Esophagus squamous epithelium (tissue), 5 donors: ENCODE measurements at regions not wholly inside any gene's neighbourhood (a gene's known extent, or its start where the extent isn't known, plus 50 kb on each side); places are given as distances from the start of the nearest gene placed in this dataset.

ENCODE experiments used
- DNase-seq: peaks from one replicate; lab custom pipeline; 2025; lab: John Stamatoyannopoulos, UW
- H3K27ac ChIP-seq, 4 donors: fragments of 200-600 bp; sonication (generic); one replicate each; pipeline ENCODE4 v1.5.1; 2016 to 2019; ENCODE audit warnings: mild to moderate bottlenecking in 1 of 4
- H3K27me3 ChIP-seq, 4 donors: fragments of 200-600 bp; sonication (generic); 1 replicate in 3 of 4; 2 replicates in 1 of 4; pipeline versions ENCODE4 v1.5.1 to v1.6.0; 2017 to 2021; ENCODE audit warnings: antibody characterized with exemption in 1 of 4
- H3K36me3 ChIP-seq, 3 donors: fragments of 200-600 bp; sonication (generic); one replicate each; pipeline ENCODE4 v1.5.1; 2016 to 2019
- H3K4me1 ChIP-seq, 3 donors: fragments of 200-600 bp; sonication (generic); one replicate each; pipeline ENCODE4 v1.5.1; 2017 to 2019
- H3K4me3 ChIP-seq, 4 donors: fragments of 200-600 bp; sonication (generic); 1 replicate in 3 of 4; 2 replicates in 1 of 4; pipeline ENCODE4 v1.5.1; 2016 to 2019; ENCODE audit warnings: mild to moderate bottlenecking in 2 of 4, moderate library complexity in 1 of 4
- H3K9me3 ChIP-seq, 3 donors: fragments of 200-600 bp; sonication (generic); one replicate each; pipeline ENCODE4 v1.5.1; 2016 to 2019
- CTCF ChIP-seq, 6 experiments: fragments of 450-650 bp in 4 of 6; fragments of 200-600 bp in 2 of 6; sonication (generic) in 2 of 6; IDR thresholded peaks; one replicate each; pipeline ENCODE4 v1.5.1; 2016 to 2019; ENCODE audit warnings: antibody characterized with exemption in 6 of 6, mild to moderate bottlenecking in 4 of 6, moderate library complexity in 4 of 6
- POLR2A ChIP-seq, 4 donors: fragments of 450-650 bp; IDR thresholded peaks; one replicate each; pipeline ENCODE4 v1.6.1; 2017; ENCODE audit warnings: antibody characterized with exemption in 4 of 4, mild to moderate bottlenecking in 4 of 4, moderate library complexity in 3 of 4
- WGBS, 2 donors: methylation state at CpG; one replicate each; pipeline ENCODE4 v1.1.5; 2018; 5-methylcytosine and 5-hydroxymethylcytosine counted together
- intact Hi-C: fragments of 100-400 bp; cut with DNase I; formaldehyde crosslinking; loops from one replicate; pipeline ENCODE4 v1.15.0; 2022
- donor health status: DM: yes; HTN: yes; CAD: no.

- intact Hi-C loops, result no loop called here
Observed at GRCh38 chr3:193095366-193095765, 145.7 kb upstream of the PLAAT1 start.

DNA sequence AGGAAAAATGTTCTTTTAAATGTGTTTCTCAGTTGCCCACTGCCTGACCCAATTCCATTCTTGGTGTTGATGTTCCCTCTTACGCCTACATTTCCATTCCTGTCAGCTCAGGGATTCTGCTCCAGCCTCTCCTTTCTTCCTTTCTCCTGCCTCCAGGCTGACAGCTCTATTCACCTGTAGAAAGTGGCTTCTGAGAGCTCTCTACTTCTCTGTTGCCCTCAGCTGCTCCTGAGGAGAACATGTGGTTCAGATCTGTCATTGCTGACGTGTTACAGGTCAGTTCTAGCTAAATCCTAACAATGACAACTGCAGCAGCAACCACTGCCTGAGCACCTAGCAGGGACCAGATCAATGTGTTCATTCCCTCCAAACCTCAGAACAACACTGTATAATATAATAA, 144.9 kb upstream of the PLAAT1 start:
- Histone ChIP-seq H3K27me3 (no peaks in the 10 kb centered on the region), H3K27ac (no peak overlapping the region), H3K4me3 (no peak overlapping the region), H3K9me3 (peaks cover 0 to 3% (median 1%) of the 10 kb centered on the region in 3 donors), H3K36me3 (no peaks in the 10 kb centered on the region), H3K4me1 (no peaks in the 10 kb centered on the region)
- 59 to 71% methylated on average over 2 of the region's 2 CpGs for WGBS, 2 donors
- TF ChIP-seq POLR2A (IDR thresholded peaks at IDR 0.05) (no peak), CTCF (IDR thresholded peaks at IDR 0.05) (no peak)
- no peak for DNase-seq
- intact Hi-C loops, result no loop called here

More at GRCh38 chr3:193095366-193095765, 145.7 kb upstream of the PLAAT1 start:
- no peak for DNase-seq
- Histone ChIP-seq H3K9me3 (no peaks in the 10 kb centered on the region), H3K4me3 (no peak overlapping the region), H3K27ac (no peak overlapping the region), H3K4me1 (no peaks in the 10 kb centered on the region), H3K36me3 (no peaks in the 10 kb centered on the region), H3K27me3 (no peaks in the 10 kb centered on the region)
- WGBS, 2 donors, result 82 to 90% methylated on average over 2 to 3 of the region's 4 CpGs
- TF ChIP-seq POLR2A (IDR thresholded peaks at IDR 0.05), result no peak
- TF ChIP-seq CTCF (IDR thresholded peaks at IDR 0.05), result no peak

DNA sequence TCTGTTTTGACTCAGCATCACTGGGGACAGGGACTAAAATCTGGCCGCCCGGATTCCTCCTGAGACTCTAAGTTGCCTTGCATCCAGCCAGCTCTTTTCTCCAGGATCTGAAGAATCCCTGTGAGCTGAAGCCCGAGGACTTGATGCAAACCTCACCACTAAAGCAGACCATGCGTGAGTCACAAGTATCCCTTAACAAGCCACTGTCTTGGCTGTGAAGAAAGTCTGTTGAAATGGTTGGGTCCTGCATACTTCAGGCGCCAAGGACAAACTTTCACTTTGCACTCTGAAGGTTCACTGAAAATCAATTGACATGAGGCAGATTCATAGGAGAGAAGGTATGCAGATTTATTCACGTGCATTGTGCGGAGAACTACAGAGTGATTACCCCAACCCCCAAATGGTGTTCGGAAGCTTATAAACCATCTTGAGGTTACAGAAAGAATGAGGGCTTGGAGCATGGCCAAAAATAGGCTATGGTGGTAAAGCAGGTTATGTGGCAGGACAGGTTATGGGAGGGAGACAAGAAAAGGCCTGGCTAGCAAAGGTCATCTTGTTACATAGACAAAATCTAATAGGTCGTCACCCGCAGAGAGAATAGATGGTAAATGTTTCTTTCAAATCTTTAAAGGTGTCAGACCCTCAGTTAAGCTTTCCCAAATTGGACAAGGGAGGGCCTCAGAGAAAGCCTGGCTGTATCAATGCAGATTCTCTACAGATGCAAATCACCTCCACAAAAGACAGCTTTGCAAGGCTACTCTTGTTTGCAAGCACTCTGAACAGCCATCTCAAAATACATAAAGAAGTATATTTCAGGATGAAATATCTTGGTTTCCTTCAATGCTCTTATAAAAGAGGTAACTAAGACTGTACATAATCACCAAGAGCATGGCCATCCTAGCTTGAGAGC, 126.3 kb upstream of the PLAAT1 start:
- no peak for DNase-seq
- H3K9me3 ChIP-seq, result no peaks in the 10 kb centered on the region
- intact Hi-C loops, result no loop called here
- TF ChIP-seq POLR2A (IDR thresholded peaks at IDR 0.05) (no peak), CTCF (IDR thresholded peaks at IDR 0.05) (no peak)
- H3K27me3 ChIP-seq, result peaks cover 0 to 2% (median 0%) of the 10 kb centered on the region in 4 donors
- H3K4me1 ChIP-seq, result no peaks in the 10 kb centered on the region
- 78 to 87% methylated on average over 9 to 10 of the region's 10 CpGs for WGBS, 2 donors
- no peak overlapping the region for H3K27ac ChIP-seq
- no peak overlapping the region for H3K4me3 ChIP-seq
- H3K36me3 ChIP-seq, result no peaks in the 10 kb centered on the region

DNA sequence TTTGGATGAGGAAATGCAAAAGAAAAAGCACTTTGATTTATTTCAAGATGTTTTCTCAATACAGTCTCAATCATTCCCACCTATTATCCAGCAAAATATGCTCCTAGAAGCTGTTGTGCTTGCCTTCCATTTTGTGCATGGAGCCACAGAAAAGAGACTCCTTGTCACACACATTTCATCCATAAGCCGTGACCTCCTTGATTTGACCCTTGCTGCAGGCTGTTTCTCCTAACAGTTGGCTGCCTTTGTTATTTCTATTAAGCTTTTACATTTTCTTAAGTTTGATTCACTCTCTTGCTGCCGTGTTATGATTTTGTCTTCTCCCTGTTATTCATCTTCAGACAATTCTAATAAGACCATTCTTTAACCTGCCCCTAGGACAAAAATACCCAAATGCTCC, 124.2 kb upstream of the PLAAT1 start:
- Histone ChIP-seq H3K36me3 (no peaks in the 10 kb centered on the region), H3K27ac (no peak overlapping the region), H3K4me1 (no peaks in the 10 kb centered on the region), H3K9me3 (no peaks in the 10 kb centered on the region), H3K27me3 (peaks cover 0 to 9% (median 0%) of the 10 kb centered on the region in 4 donors), H3K4me3 (no peak overlapping the region)
- TF ChIP-seq POLR2A (IDR thresholded peaks at IDR 0.05) (no peak), CTCF (IDR thresholded peaks at IDR 0.05) (no peak)
- intact Hi-C loops, result no loop called here
- DNase-seq, result no peak
- WGBS, 2 donors, result 73 to 76% methylated on average over 2 of the region's 2 CpGs

DNA sequence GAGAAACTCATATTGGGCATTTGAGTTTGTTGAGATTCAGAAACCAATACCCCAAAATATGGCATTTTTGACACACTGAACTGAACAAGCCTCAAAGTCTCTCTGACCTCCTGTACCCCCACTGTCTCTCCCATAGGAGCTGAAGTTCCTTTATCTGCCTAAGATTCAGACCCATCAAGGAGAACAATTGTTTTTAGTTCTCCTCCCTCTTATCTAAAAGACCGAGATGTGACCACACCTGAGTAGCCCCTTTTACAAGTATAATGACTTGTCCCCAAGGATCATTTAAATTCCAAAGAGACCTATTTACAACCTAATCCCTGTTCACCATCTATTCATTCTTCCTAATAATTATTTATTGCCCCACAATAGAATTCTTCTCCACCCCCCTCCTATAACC, 122.1 kb upstream of the PLAAT1 start:
- Histone ChIP-seq H3K4me1 (no peaks in the 10 kb centered on the region), H3K9me3 (no peaks in the 10 kb centered on the region), H3K27me3 (peaks cover 0 to 19% (median 0%) of the 10 kb centered on the region in 4 donors), H3K4me3 (no peak overlapping the region), H3K27ac (no peak overlapping the region), H3K36me3 (no peaks in the 10 kb centered on the region)
- intact Hi-C loops, result no loop called here
- TF ChIP-seq POLR2A (IDR thresholded peaks at IDR 0.05), result no peak
- TF ChIP-seq CTCF (IDR thresholded peaks at IDR 0.05), result no peak
- no peak for DNase-seq
- 65 to 78% methylated on average over 1 of the region's 1 CpG for WGBS, 2 donors
